Bronchial epithelial cell (primary cell): ENCODE measurements at regions not wholly inside any gene's neighbourhood (a gene's known extent, or its start where the extent isn't known, plus 50 kb on each side); places are given as distances from the start of the nearest gene placed in this dataset.

Source experiments
- DNase-seq: peaks from one replicate; pipeline ENCODE4 v3.0.0-alpha.2; 2010; ENCODE audit warnings: low read depth
- FAIRE-seq: peaks from 2 replicates; lab custom pipeline; 2011; peaks lifted over from hg19 to GRCh38; lab: Jason Lieb, UNC
- H3K27me3 ChIP-seq: 2 replicates; pipeline ENCODE4 v1.5.1; 2011; ENCODE audit warnings: low read length; ENCODE audit not compliant: control insufficient read depth, insufficient read depth
- H3K36me3 ChIP-seq: 2 replicates; pipeline ENCODE4 v1.5.1; 2011; ENCODE audit warnings: low read length; ENCODE audit not compliant: control insufficient read depth, insufficient read depth
- H3K4me3 ChIP-seq: 2 replicates; pipeline ENCODE4 v1.5.1; 2011; ENCODE audit warnings: mild to moderate bottlenecking, low read depth, low read length, control low read depth
- CTCF ChIP-seq: IDR thresholded peaks from 2 replicates; pipeline ENCODE4 v1.5.1; 2011; ENCODE audit warnings: mild to moderate bottlenecking, moderate library complexity, low read length, control low read depth, inconsistent platforms; ENCODE audit not compliant: insufficient read depth, severe bottlenecking

GRCh38 chr5:144886668-144887067, 716.0 kb downstream of the KCTD16 start:
- TF ChIP-seq CTCF, result no peak
- Histone ChIP-seq H3K36me3 (no peaks in the 10 kb centered on the region), H3K4me3 (no peak overlapping the region), H3K27me3 (no peaks in the 10 kb centered on the region)
- FAIRE-seq, result no peak
- no peak for DNase-seq

- FAIRE-seq (no peak), DNase-seq (no peak)
- TF ChIP-seq CTCF, result no peak
- Histone ChIP-seq H3K4me3 (no peak overlapping the region), H3K27me3 (no peaks in the 10 kb centered on the region), H3K36me3 (no peaks in the 10 kb centered on the region)
These were observed 712.1 kb downstream of the KCTD16 start for GRCh38 chr5:144882739-144883283.

- FAIRE-seq, result no peak
- no peak overlapping the region for H3K4me3 ChIP-seq
These were observed 709.8 kb downstream of the KCTD16 start for GRCh38 chr5:144880513-144880912.

GRCh38 chr5:144876990-144877389, 706.3 kb downstream of the KCTD16 start:
- no peak overlapping the region for H3K4me3 ChIP-seq
- no peaks in the 10 kb centered on the region for H3K27me3 ChIP-seq
- H3K36me3 ChIP-seq, result no peaks in the 10 kb centered on the region
- DNase-seq (no peak), FAIRE-seq (no peak)
- no peak for TF ChIP-seq CTCF

More at GRCh38 chr5:144880513-144880912, 709.8 kb downstream of the KCTD16 start:
- DNase-seq, result no peak
- H3K36me3 ChIP-seq, result no peaks in the 10 kb centered on the region
- TF ChIP-seq CTCF, result no peak
- no peaks in the 10 kb centered on the region for H3K27me3 ChIP-seq

GRCh38 chr5:144873076-144873475, 702.4 kb downstream of the KCTD16 start:
- Histone ChIP-seq H3K4me3 (no peak overlapping the region), H3K36me3 (no peaks in the 10 kb centered on the region), H3K27me3 (no peaks in the 10 kb centered on the region)
- TF ChIP-seq CTCF, result no peak
- DNase-seq (no peak), FAIRE-seq (no peak)

- H3K4me3 ChIP-seq, result no peak overlapping the region
- DNase-seq (no peak), FAIRE-seq (no peak)
- no peaks in the 10 kb centered on the region for H3K36me3 ChIP-seq
- no peak for TF ChIP-seq CTCF
- no peaks in the 10 kb centered on the region for H3K27me3 ChIP-seq
These were observed 693.4 kb downstream of the KCTD16 start for GRCh38 chr5:144864118-144864517.
